ENCODE measurements at regions not wholly inside any gene's neighbourhood (a gene's known extent, or its start where the extent isn't known, plus 50 kb on each side); places are given as distances from the start of the nearest gene placed in this dataset.

GRCh38 chr16:5884996-5885395 is 787.4 kb upstream of the EEF2KMT start:
- no peak overlapping the region for H3K4me3 ChIP-seq (ENCODE audit: insufficient read length, low read depth)
- no peaks in the 10 kb centered on the region for H3K4me1 ChIP-seq (ENCODE audit: insufficient read depth, insufficient read length)
- no peaks in the 10 kb centered on the region for H3K36me3 ChIP-seq (ENCODE audit: insufficient read depth, insufficient read length, low read length)
- no peak overlapping the region for H3K9ac ChIP-seq (ENCODE audit: insufficient read length, low read depth)
- H3K9me3 ChIP-seq (ENCODE audit: insufficient read depth, low read length), result no peaks in the 10 kb centered on the region
- DNase-seq (ENCODE audit: low read depth, low spot score), result no peak
- H3K27me3 ChIP-seq (ENCODE audit: insufficient read depth, insufficient read length), result no peaks in the 10 kb centered on the region
- TF ChIP-seq YY1 (IDR thresholded peaks at IDR 0.05; ENCODE audit: insufficient read depth, insufficient read length) (no peak), ZNF274 (IDR thresholded peaks at IDR 0.05; ENCODE audit: low read depth, low read length) (no peak), SUZ12 (IDR thresholded peaks at IDR 0.05; ENCODE audit: extremely low read depth, insufficient read depth, insufficient read length) (no peak)

DNA sequence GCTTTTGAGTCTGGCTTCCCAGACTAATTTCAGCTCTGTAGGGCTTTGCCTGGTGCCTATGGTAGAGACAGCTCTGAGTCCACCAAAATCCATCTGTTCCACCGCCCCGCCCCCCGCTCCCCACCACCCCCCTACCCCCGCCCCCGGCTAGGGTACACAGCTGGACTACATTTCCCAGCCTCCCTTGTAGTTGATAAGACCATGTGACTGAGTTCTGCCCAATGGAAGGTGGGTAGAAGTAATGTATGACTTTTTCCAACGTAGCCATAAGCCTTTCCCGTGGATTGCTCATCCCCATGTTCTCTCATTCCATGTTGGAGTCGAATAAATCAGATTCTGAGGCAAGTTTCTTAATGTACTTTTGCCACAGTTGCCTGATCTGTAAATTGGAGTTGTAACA is 786.7 kb upstream of the EEF2KMT start:
- Histone ChIP-seq H3K4me1 (ENCODE audit: insufficient read depth, insufficient read length) (no peaks in the 10 kb centered on the region), H3K36me3 (ENCODE audit: insufficient read depth, insufficient read length, low read length) (no peaks in the 10 kb centered on the region), H3K9me3 (ENCODE audit: insufficient read depth, low read length) (no peaks in the 10 kb centered on the region), H3K27me3 (ENCODE audit: insufficient read depth, insufficient read length) (no peaks in the 10 kb centered on the region), H3K4me3 (ENCODE audit: insufficient read length, low read depth) (no peak overlapping the region), H3K9ac (ENCODE audit: insufficient read length, low read depth) (no peak overlapping the region)
- no peak for DNase-seq (ENCODE audit: low read depth, low spot score)
- no peak for TF ChIP-seq SUZ12 (IDR thresholded peaks at IDR 0.05; ENCODE audit: extremely low read depth, insufficient read depth, insufficient read length)
- no peak for TF ChIP-seq YY1 (IDR thresholded peaks at IDR 0.05; ENCODE audit: insufficient read depth, insufficient read length)
- no peak for TF ChIP-seq ZNF274 (IDR thresholded peaks at IDR 0.05; ENCODE audit: low read depth, low read length)

DNA sequence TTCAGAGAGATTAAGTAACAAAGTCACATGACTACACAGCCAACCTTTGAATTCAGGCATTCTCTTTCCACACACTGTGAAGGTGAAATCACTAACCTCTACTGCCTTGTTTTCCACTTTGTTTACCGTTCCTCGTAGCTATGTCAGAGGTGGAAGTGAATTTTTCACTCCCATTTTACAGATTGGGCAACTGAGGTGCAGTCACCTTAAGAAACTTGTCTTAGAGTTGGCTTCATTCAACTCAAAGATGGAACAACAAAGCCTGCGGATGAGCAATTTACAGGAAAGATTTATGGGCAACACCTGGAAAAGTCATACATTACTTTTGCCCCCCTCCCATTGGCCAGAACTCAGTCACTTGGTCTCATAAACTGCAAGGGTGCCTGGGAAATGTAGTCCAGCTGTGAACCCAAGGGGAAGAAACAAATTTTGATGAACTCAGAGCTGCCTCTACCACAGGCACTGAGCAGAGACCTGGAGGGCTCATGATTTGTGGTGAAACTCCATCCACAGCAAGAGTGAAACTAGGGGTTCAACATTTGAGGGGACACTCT is 784.6 kb upstream of the EEF2KMT start:
- Histone ChIP-seq H3K9me3 (ENCODE audit: insufficient read depth, low read length) (no peaks in the 10 kb centered on the region), H3K27me3 (ENCODE audit: insufficient read depth, insufficient read length) (no peaks in the 10 kb centered on the region), H3K4me3 (ENCODE audit: insufficient read length, low read depth) (no peak overlapping the region), H3K36me3 (ENCODE audit: insufficient read depth, insufficient read length, low read length) (no peaks in the 10 kb centered on the region), H3K9ac (ENCODE audit: insufficient read length, low read depth) (no peak overlapping the region), H3K4me1 (ENCODE audit: insufficient read depth, insufficient read length) (no peaks in the 10 kb centered on the region)
- DNase-seq (ENCODE audit: low read depth, low spot score), result no peak
- TF ChIP-seq YY1 (IDR thresholded peaks at IDR 0.05; ENCODE audit: insufficient read depth, insufficient read length) (no peak), ZNF274 (IDR thresholded peaks at IDR 0.05; ENCODE audit: low read depth, low read length) (no peak), SUZ12 (IDR thresholded peaks at IDR 0.05; ENCODE audit: extremely low read depth, insufficient read depth, insufficient read length) (no peak)

GRCh38 chr16:5875416-5875815 is 777.8 kb upstream of the EEF2KMT start:
- TF ChIP-seq ZNF274 (IDR thresholded peaks at IDR 0.05; ENCODE audit: low read depth, low read length) (no peak), SUZ12 (IDR thresholded peaks at IDR 0.05; ENCODE audit: extremely low read depth, insufficient read depth, insufficient read length) (no peak), YY1 (IDR thresholded peaks at IDR 0.05; ENCODE audit: insufficient read depth, insufficient read length) (no peak)
- no peak overlapping the region for H3K4me3 ChIP-seq (ENCODE audit: insufficient read length, low read depth)
- no peaks in the 10 kb centered on the region for H3K9me3 ChIP-seq (ENCODE audit: insufficient read depth, low read length)
- no peaks in the 10 kb centered on the region for H3K4me1 ChIP-seq (ENCODE audit: insufficient read depth, insufficient read length)
- DNase-seq (ENCODE audit: low read depth, low spot score), result no peak
- no peak overlapping the region for H3K9ac ChIP-seq (ENCODE audit: insufficient read length, low read depth)
- H3K36me3 ChIP-seq (ENCODE audit: insufficient read depth, insufficient read length, low read length), result no peaks in the 10 kb centered on the region
- no peaks in the 10 kb centered on the region for H3K27me3 ChIP-seq (ENCODE audit: insufficient read depth, insufficient read length)

- Histone ChIP-seq H3K4me1 (ENCODE audit: insufficient read depth, insufficient read length) (no peaks in the 10 kb centered on the region), H3K36me3 (ENCODE audit: insufficient read depth, insufficient read length, low read length) (no peaks in the 10 kb centered on the region), H3K9me3 (ENCODE audit: insufficient read depth, low read length) (no peaks in the 10 kb centered on the region), H3K27me3 (ENCODE audit: insufficient read depth, insufficient read length) (no peaks in the 10 kb centered on the region), H3K4me3 (ENCODE audit: insufficient read length, low read depth) (no peak overlapping the region), H3K9ac (ENCODE audit: insufficient read length, low read depth) (no peak overlapping the region)
- TF ChIP-seq ZNF274 (IDR thresholded peaks at IDR 0.05; ENCODE audit: low read depth, low read length) (no peak), YY1 (IDR thresholded peaks at IDR 0.05; ENCODE audit: insufficient read depth, insufficient read length) (no peak), SUZ12 (IDR thresholded peaks at IDR 0.05; ENCODE audit: extremely low read depth, insufficient read depth, insufficient read length) (no peak)
- no peak for DNase-seq (ENCODE audit: low read depth, low spot score)
These were observed 777.3 kb upstream of the EEF2KMT start for GRCh38 chr16:5874899-5875298.

- TF ChIP-seq YY1 (IDR thresholded peaks at IDR 0.05; ENCODE audit: insufficient read depth, insufficient read length), result no peak
- no peak for TF ChIP-seq ZNF274 (IDR thresholded peaks at IDR 0.05; ENCODE audit: low read depth, low read length)
- TF ChIP-seq SUZ12 (IDR thresholded peaks at IDR 0.05; ENCODE audit: extremely low read depth, insufficient read depth, insufficient read length), result no peak
- Histone ChIP-seq H3K36me3 (ENCODE audit: insufficient read depth, insufficient read length, low read length) (no peaks in the 10 kb centered on the region), H3K27me3 (ENCODE audit: insufficient read depth, insufficient read length) (no peaks in the 10 kb centered on the region), H3K4me3 (ENCODE audit: insufficient read length, low read depth) (no peak overlapping the region), H3K9ac (ENCODE audit: insufficient read length, low read depth) (no peak overlapping the region), H3K9me3 (ENCODE audit: insufficient read depth, low read length) (no peaks in the 10 kb centered on the region), H3K4me1 (ENCODE audit: insufficient read depth, insufficient read length) (no peaks in the 10 kb centered on the region)
- no peak for DNase-seq (ENCODE audit: low read depth, low spot score)
These were observed 775.6 kb upstream of the EEF2KMT start for GRCh38 chr16:5873221-5873620.

DNA sequence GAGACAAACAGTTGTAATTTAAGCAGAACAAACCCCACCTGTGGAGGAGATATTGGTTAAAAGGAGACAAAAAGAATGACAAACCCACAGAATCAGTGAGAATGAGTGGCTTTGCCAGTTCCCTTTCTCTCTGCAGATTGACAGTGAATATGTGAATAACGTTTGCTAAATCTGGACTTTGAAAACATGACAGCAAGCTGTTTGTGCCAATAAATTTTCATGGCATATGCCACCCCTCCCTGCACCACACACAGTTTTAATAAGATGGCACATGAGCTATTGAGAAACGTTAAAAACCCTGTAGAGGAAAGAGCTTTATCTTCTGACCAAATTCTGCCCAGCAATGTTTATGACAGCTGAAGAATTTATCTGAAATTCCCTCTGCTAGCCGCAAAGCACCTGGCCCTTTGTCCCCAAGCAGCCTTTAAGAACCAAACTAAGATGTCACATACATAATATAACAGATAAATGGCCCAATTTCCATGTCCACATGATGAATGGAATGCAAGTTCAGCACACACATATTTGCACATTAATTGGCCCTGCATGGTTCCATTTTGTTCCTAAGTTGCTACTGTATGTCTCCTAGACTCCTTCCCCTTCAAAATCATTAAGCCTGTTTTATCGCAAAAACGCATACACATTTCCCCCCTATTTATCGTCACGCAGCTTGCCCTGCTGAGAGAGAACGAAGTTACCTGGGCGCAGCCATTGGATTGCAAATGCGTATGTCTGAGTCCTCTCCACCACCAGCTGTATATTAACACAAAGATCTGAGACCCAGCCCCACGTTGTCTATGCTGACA is 773.5 kb upstream of the EEF2KMT start:
- Histone ChIP-seq H3K4me1 (ENCODE audit: insufficient read depth, insufficient read length) (no peaks in the 10 kb centered on the region), H3K4me3 (ENCODE audit: insufficient read length, low read depth) (no peak overlapping the region), H3K9me3 (ENCODE audit: insufficient read depth, low read length) (no peaks in the 10 kb centered on the region), H3K9ac (ENCODE audit: insufficient read length, low read depth) (no peak overlapping the region), H3K27me3 (ENCODE audit: insufficient read depth, insufficient read length) (no peaks in the 10 kb centered on the region), H3K36me3 (ENCODE audit: insufficient read depth, insufficient read length, low read length) (no peaks in the 10 kb centered on the region)
- no peak for TF ChIP-seq ZNF274 (IDR thresholded peaks at IDR 0.05; ENCODE audit: low read depth, low read length)
- no peak for TF ChIP-seq YY1 (IDR thresholded peaks at IDR 0.05; ENCODE audit: insufficient read depth, insufficient read length)
- no peak for TF ChIP-seq SUZ12 (IDR thresholded peaks at IDR 0.05; ENCODE audit: extremely low read depth, insufficient read depth, insufficient read length)
- DNase-seq (ENCODE audit: low read depth, low spot score), result no peak
